Mesendoderm (in vitro differentiated cells): ENCODE measurements at regions not wholly inside any gene's neighbourhood (a gene's known extent, or its start where the extent isn't known, plus 50 kb on each side); places are given as distances from the start of the nearest gene placed in this dataset.

ENCODE experiments used
- DNase-seq: peaks from one replicate; pipeline ENCODE4 v3.0.0; 2013
- H2AK5ac ChIP-seq: 2 replicates; pipeline ENCODE4 v1.6.1; 2013; ENCODE audit warnings: low read length, inconsistent platforms
- H2BK120ac ChIP-seq: 2 replicates; pipeline ENCODE4 v1.6.1; 2013; ENCODE audit warnings: low read depth, mild to moderate bottlenecking, low read length, moderate library complexity, mixed read lengths
- H2BK15ac ChIP-seq: replicated peaks from 2 replicates; pipeline ENCODE4 v1.6.1; 2013; ENCODE audit warnings: low read depth, mild to moderate bottlenecking, moderate library complexity
- H2BK5ac ChIP-seq: 2 replicates; pipeline ENCODE4 v1.6.1; 2013; ENCODE audit warnings: low read length, inconsistent platforms
- H3K18ac ChIP-seq: 2 replicates; pipeline ENCODE4 v1.6.1; 2013; ENCODE audit warnings: mild to moderate bottlenecking, low read length, mixed read lengths
- H3K23ac ChIP-seq: one replicate; pipeline ENCODE4 v1.6.1; 2013; ENCODE audit warnings: low read length
- H3K27ac ChIP-seq: 2 replicates; pipeline ENCODE4 v1.5.1; 2013; ENCODE audit warnings: low read depth, mild to moderate bottlenecking, inconsistent platforms, low read length, moderate library complexity
- H3K27me3 ChIP-seq: 2 replicates; pipeline ENCODE4 v1.6.1; 2013; ENCODE audit warnings: low read length, control low read depth, mild to moderate bottlenecking, inconsistent platforms; ENCODE audit not compliant: insufficient read depth, poor library complexity
- H3K36me3 ChIP-seq: 2 replicates; pipeline ENCODE4 v1.6.1; 2013; ENCODE audit warnings: low read length, inconsistent platforms; ENCODE audit not compliant: control insufficient read depth, insufficient read depth
- H3K4ac ChIP-seq: one replicate; pipeline ENCODE4 v1.6.1; 2013; ENCODE audit warnings: low read depth, mild to moderate bottlenecking, low read length, moderate library complexity
- H3K4me1 ChIP-seq: 2 replicates; pipeline ENCODE4 v1.6.1; 2013; ENCODE audit warnings: low read depth, low read length, inconsistent platforms; ENCODE audit not compliant: control insufficient read depth
- H3K4me2 ChIP-seq: 2 replicates; pipeline ENCODE4 v1.6.1; 2013; ENCODE audit warnings: low read length
- H3K4me3 ChIP-seq: 2 replicates; pipeline ENCODE4 v1.5.1; 2013; ENCODE audit warnings: mild to moderate bottlenecking, low read length
- H3K56ac ChIP-seq: one replicate; pipeline ENCODE4 v1.6.1; 2013; ENCODE audit warnings: low read length
- H3K79me1 ChIP-seq: 2 replicates; pipeline ENCODE4 v1.6.1; 2013; ENCODE audit warnings: low read length, inconsistent platforms
- H3K79me2 ChIP-seq: 2 replicates; pipeline ENCODE4 v1.6.1; 2013; ENCODE audit warnings: mild to moderate bottlenecking, low read length; ENCODE audit not compliant: control insufficient read depth, insufficient read depth
- H3K9ac ChIP-seq: 2 replicates; pipeline ENCODE4 v1.6.1; 2013; ENCODE audit warnings: low read length, inconsistent platforms
- H4K5ac ChIP-seq: one replicate; pipeline ENCODE4 v1.6.1; 2013; ENCODE audit warnings: low read length
- H4K8ac ChIP-seq: one replicate; pipeline ENCODE4 v1.6.1; 2013; ENCODE audit warnings: low read depth, mild to moderate bottlenecking, control low read depth, low read length, moderate library complexity
- WGBS: extraction: QIAGEN DNeasy Blood & Tissue Kit; methylation state at CpG from one replicate; pipeline ENCODE4 v1.1.7; 2013; ENCODE audit warnings: low lambda C conversion rate, missing lambda C conversion rate; ENCODE audit not compliant: insufficient coverage; ENCODE audit errors: extremely low coverage; 5-methylcytosine and 5-hydroxymethylcytosine counted together

- Histone ChIP-seq H3K4me1 (no peaks in the 10 kb centered on the region), H3K79me1 (no peaks in the 10 kb centered on the region), H3K56ac (no peak overlapping the region), H3K18ac (peak overlapping the region; percentile 22), H3K36me3 (no peaks in the 10 kb centered on the region), H3K4me3 (no peak overlapping the region), H3K23ac (no peak overlapping the region), H3K27ac (no peak overlapping the region), H2BK5ac (no peak overlapping the region), H4K5ac (no peak overlapping the region), H3K4me2 (no peak overlapping the region), H3K4ac (no peak overlapping the region), H3K27me3 (no peaks in the 10 kb centered on the region), H2BK15ac (no peak overlapping the region), H4K8ac (no peak overlapping the region), H2AK5ac (no peak overlapping the region), H3K9ac (no peak overlapping the region), H3K79me2 (no peaks in the 10 kb centered on the region), H2BK120ac (no peak overlapping the region)
- no CpG with 5 or more reads among the region's 2 CpGs for WGBS
- DNase-seq, result peak; percentile 4
Observed at GRCh38 chr9:28365728-28366127, 792.4 kb upstream of the C9orf72 start.

DNA sequence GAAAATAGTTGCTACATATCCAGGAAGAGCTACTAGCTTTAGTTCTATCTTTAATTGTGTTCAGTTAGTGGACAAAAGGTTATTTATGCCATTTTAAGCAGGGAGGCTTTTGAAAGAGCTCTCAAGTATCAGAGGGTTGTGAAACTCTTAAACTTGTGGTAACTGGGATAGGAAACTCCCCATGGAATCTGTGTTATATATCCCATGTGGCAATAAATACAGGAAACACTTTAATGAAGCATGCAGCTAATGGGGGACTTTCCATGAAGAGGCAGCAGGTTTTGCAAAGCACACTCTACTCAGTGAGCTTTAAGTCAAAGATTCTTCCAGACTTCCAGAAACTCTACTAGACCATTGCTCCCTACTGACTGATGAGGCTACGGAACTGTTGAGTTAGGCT lies 805.0 kb upstream of the C9orf72 start:
- Histone ChIP-seq H3K4me3 (no peak overlapping the region), H3K4ac (no peak overlapping the region), H3K27ac (no peak overlapping the region), H3K27me3 (no peaks in the 10 kb centered on the region), H3K56ac (no peak overlapping the region), H3K79me2 (no peaks in the 10 kb centered on the region), H3K79me1 (no peaks in the 10 kb centered on the region), H3K4me1 (no peaks in the 10 kb centered on the region), H3K36me3 (no peaks in the 10 kb centered on the region), H2BK5ac (no peak overlapping the region), H4K5ac (no peak overlapping the region), H3K9ac (no peak overlapping the region), H2BK120ac (no peak overlapping the region), H3K18ac (no peak overlapping the region), H3K23ac (no peak overlapping the region), H4K8ac (no peak overlapping the region), H2BK15ac (no peak overlapping the region), H3K4me2 (no peak overlapping the region), H2AK5ac (no peak overlapping the region)
- WGBS, result no CpG with 5 or more reads among the region's 1 CpG
- DNase-seq, result no peak

- no peak overlapping the region for H2BK120ac ChIP-seq
- no peak overlapping the region for H3K23ac ChIP-seq
- H3K4me1 ChIP-seq, result no peaks in the 10 kb centered on the region
- no peak for DNase-seq
- H3K18ac ChIP-seq, result no peak overlapping the region
- no peaks in the 10 kb centered on the region for H3K27me3 ChIP-seq
- no peak overlapping the region for H3K9ac ChIP-seq
- H2AK5ac ChIP-seq, result no peak overlapping the region
- H3K79me2 ChIP-seq, result no peaks in the 10 kb centered on the region
- H3K4ac ChIP-seq, result no peak overlapping the region
- H3K27ac ChIP-seq, result no peak overlapping the region
- H3K36me3 ChIP-seq, result no peaks in the 10 kb centered on the region
- no peak overlapping the region for H3K4me3 ChIP-seq
- no peak overlapping the region for H2BK15ac ChIP-seq
- H3K79me1 ChIP-seq, result no peaks in the 10 kb centered on the region
- no peak overlapping the region for H4K8ac ChIP-seq
- no peak overlapping the region for H3K56ac ChIP-seq
- no peak overlapping the region for H2BK5ac ChIP-seq
- H4K5ac ChIP-seq, result no peak overlapping the region
- H3K4me2 ChIP-seq, result no peak overlapping the region
Observed at GRCh38 chr9:28379082-28379481, 805.8 kb upstream of the C9orf72 start.

DNA sequence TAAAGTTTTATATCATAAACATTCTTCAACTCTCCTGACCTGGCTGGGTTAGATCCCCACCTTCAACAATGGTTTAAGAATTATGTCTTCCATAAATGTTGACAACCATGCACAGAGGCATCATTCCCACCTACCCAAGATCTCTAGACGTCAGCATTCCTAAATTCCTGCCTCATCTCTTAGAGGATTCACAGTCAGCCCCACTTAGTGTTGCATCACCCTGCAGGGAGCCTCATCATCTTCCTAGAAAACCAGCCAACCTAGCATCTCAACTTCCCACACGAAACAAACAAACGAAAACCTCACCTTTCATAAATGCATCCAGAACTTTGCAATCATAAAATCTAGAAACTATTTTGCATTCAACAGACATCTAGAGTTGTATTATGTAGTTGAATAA lies 816.1 kb upstream of the C9orf72 start:
- Histone ChIP-seq H3K27ac (no peak overlapping the region), H4K5ac (no peak overlapping the region), H3K23ac (no peak overlapping the region), H2BK120ac (no peak overlapping the region), H3K56ac (no peak overlapping the region), H3K79me2 (no peaks in the 10 kb centered on the region), H2BK15ac (no peak overlapping the region), H3K4ac (no peak overlapping the region), H3K4me2 (no peak overlapping the region), H2AK5ac (no peak overlapping the region), H3K79me1 (no peaks in the 10 kb centered on the region), H2BK5ac (no peak overlapping the region), H3K4me3 (no peak overlapping the region), H3K18ac (no peak overlapping the region), H4K8ac (no peak overlapping the region), H3K27me3 (no peaks in the 10 kb centered on the region), H3K36me3 (no peaks in the 10 kb centered on the region), H3K9ac (no peak overlapping the region), H3K4me1 (no peaks in the 10 kb centered on the region)
- WGBS, result 100% methylated on average over 2 of the region's 3 CpGs
- DNase-seq, result peak; percentile 86

DNA sequence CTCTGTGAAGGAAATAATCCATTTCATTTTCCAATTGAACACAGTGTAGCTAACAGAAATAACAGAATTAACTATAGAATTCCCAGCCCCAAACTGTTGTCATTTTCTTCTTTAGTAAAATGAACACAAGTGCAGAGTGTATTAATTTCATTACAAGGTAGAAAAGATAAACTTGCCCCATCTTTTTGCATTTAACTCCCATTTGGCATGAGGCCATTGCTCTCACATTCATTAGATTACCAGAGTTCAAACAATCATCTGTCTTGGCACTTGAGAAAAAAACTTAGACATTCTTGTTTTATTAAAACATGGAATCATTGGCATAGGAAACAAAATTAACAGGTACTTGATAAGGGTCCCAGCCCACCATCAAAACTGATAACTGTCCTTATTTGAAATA lies 821.5 kb upstream of the C9orf72 start:
- no peak overlapping the region for H3K23ac ChIP-seq
- H3K56ac ChIP-seq, result no peak overlapping the region
- H3K4ac ChIP-seq, result no peak overlapping the region
- H3K4me3 ChIP-seq, result no peak overlapping the region
- no peaks in the 10 kb centered on the region for H3K27me3 ChIP-seq
- no peaks in the 10 kb centered on the region for H3K79me2 ChIP-seq
- H3K36me3 ChIP-seq, result no peaks in the 10 kb centered on the region
- H2AK5ac ChIP-seq, result no peak overlapping the region
- H3K18ac ChIP-seq, result no peak overlapping the region
- no peaks in the 10 kb centered on the region for H3K4me1 ChIP-seq
- no peak overlapping the region for H2BK5ac ChIP-seq
- H4K5ac ChIP-seq, result no peak overlapping the region
- no peak overlapping the region for H3K27ac ChIP-seq
- no peak overlapping the region for H4K8ac ChIP-seq
- no peaks in the 10 kb centered on the region for H3K79me1 ChIP-seq
- no peak for DNase-seq
- no peak overlapping the region for H3K9ac ChIP-seq
- H2BK120ac ChIP-seq, result no peak overlapping the region
- no peak overlapping the region for H3K4me2 ChIP-seq
- no peak overlapping the region for H2BK15ac ChIP-seq

DNA sequence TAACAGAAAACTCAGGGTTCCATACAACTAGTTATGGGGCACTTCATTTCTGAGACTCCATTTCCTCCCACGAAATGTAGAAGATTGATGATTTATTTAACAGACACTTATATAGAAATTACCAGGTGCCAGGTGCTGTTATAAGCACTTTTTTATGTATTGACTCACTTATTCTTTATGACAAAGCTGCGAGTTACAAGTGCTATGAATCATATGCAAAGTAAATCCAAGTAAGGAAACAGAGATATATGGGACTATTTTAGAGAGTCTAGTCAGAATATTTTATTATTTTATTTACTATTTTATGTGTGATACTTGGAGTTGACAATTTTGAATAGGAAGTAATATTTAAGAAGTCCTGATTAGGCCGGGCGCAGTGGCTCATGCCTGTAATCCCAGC lies 822.8 kb upstream of the C9orf72 start:
- Histone ChIP-seq H3K4me3 (no peak overlapping the region), H2BK120ac (no peak overlapping the region), H3K18ac (no peak overlapping the region), H3K79me2 (no peaks in the 10 kb centered on the region), H3K36me3 (no peaks in the 10 kb centered on the region), H4K5ac (no peak overlapping the region), H4K8ac (no peak overlapping the region), H3K4ac (no peak overlapping the region), H3K27ac (no peak overlapping the region), H2BK15ac (no peak overlapping the region), H2AK5ac (no peak overlapping the region), H3K4me2 (no peak overlapping the region), H3K23ac (no peak overlapping the region), H3K4me1 (no peaks in the 10 kb centered on the region), H3K56ac (no peak overlapping the region), H3K27me3 (no peaks in the 10 kb centered on the region), H2BK5ac (no peak overlapping the region), H3K79me1 (no peaks in the 10 kb centered on the region), H3K9ac (no peak overlapping the region)
- DNase-seq, result no peak
- WGBS, result no CpG with 5 or more reads among the region's 4 CpGs
